SK-N-SH (cell line): ENCODE measurements at regions not wholly inside any gene's neighbourhood (a gene's known extent, or its start where the extent isn't known, plus 50 kb on each side); places are given as distances from the start of the nearest gene placed in this dataset.

Experiments used
- CTCF ChIA-PET: fragments of 300-600, 350-600 bp; formaldehyde crosslinking; extraction: SDS; loops from one replicate; lab custom pipeline; 2021; lab: Yijun Ruan, JAX
- POLR2A ChIA-PET: fragments of 350-600 bp; sonication (Branson Sonifier 250); formaldehyde crosslinking; extraction: SDS; loops from one replicate; lab custom pipeline; 2020; ENCODE audit warnings: antibody characterized with exemption, inconsistent platforms; lab: Yijun Ruan, JAX
- DNase-seq: peaks from one replicate; pipeline ENCODE4 v3.0.0; 2012
- H2AFZ ChIP-seq: fragments of 200-600 bp; sonication (generic); 2 replicates; pipeline ENCODE4 v1.8.1; 2016; ENCODE audit warnings: antibody characterized with exemption, mild to moderate bottlenecking, low read depth
- H3F3A ChIP-seq: fragments of 200-600 bp; sonication (generic); replicated peaks from 2 replicates; pipeline ENCODE3; 2016; ENCODE audit warnings: antibody characterized with exemption, mild to moderate bottlenecking; ENCODE audit not compliant: insufficient read depth
- H3K27ac ChIP-seq, 2 experiments: fragments of 200-500 bp in 1 of 2; fragments of 200-600 bp in 1 of 2; sonication (Bioruptor generic) in 1 of 2; sonication (generic), shearing (Covaris generic) in 1 of 2; 2 replicates each; pipeline versions ENCODE4 v1.5.1 to v1.6.1; 2014 to 2016; ENCODE audit warnings: low read depth in 2 of 2, inconsistent platforms in 1 of 2, low read length in 1 of 2, mild to moderate bottlenecking in 1 of 2, mixed read lengths in 1 of 2
- H3K27me3 ChIP-seq: fragments of 200-600 bp; sonication (generic), shearing (Covaris generic); 2 replicates; pipeline ENCODE4 v1.6.1; 2016; ENCODE audit warnings: mixed run types; ENCODE audit not compliant: insufficient read depth
- H3K36me3 ChIP-seq, 2 experiments: fragments of 200-500 bp in 1 of 2; fragments of 200-600 bp in 1 of 2; sonication (Bioruptor generic) in 1 of 2; sonication (generic) in 1 of 2; replicated peaks in 1 of 2; 2 replicates each; pipeline versions ENCODE3 to v1.5.1; 2014 to 2016; ENCODE audit warnings: low read length in 1 of 2, mild to moderate bottlenecking in 1 of 2; ENCODE audit not compliant: insufficient read depth in 2 of 2, control insufficient read depth in 1 of 2
- H3K4me1 ChIP-seq, 2 experiments: fragments of 200-500 bp in 1 of 2; fragments of 200-600 bp in 1 of 2; sonication (Bioruptor generic) in 1 of 2; sonication (generic), shearing (Covaris generic) in 1 of 2; 2 replicates each; pipeline versions ENCODE4 v1.5.1 to v1.6.1; 2014 to 2016; ENCODE audit warnings: low read depth in 1 of 2, low read length in 1 of 2, mixed run types in 1 of 2; ENCODE audit not compliant: insufficient read depth in 2 of 2, control insufficient read depth in 1 of 2
- H3K4me2 ChIP-seq: fragments of 200-600 bp; sonication (generic), shearing (Covaris generic); 2 replicates; pipeline ENCODE4 v1.6.1; 2017; ENCODE audit warnings: mixed run types
- H3K4me3 ChIP-seq, 2 experiments: fragments of 200-500 bp in 1 of 2; fragments of 200-600 bp in 1 of 2; sonication (Bioruptor generic) in 1 of 2; sonication (generic), shearing (Covaris generic) in 1 of 2; 2 replicates each; pipeline versions ENCODE4 v1.5.1 to v1.8.1; 2014 to 2016; ENCODE audit warnings: low read depth in 2 of 2, inconsistent platforms in 1 of 2, low read length in 1 of 2, mild to moderate bottlenecking in 1 of 2, mixed read lengths in 1 of 2, moderate library complexity in 1 of 2
- H3K79me2 ChIP-seq: fragments of 200-600 bp; sonication (generic); 2 replicates; pipeline ENCODE4 v1.8.1; 2017; ENCODE audit warnings: mild to moderate bottlenecking; ENCODE audit not compliant: insufficient read depth
- H3K9ac ChIP-seq: fragments of 200-600 bp; sonication (generic); 2 replicates; pipeline ENCODE4 v1.6.1; 2017; ENCODE audit warnings: mixed run types
- H3K9me2 ChIP-seq: fragments of 200-600 bp; sonication (generic); 2 replicates; pipeline ENCODE4 v1.6.1; 2017; ENCODE audit warnings: mixed run types
- H3K9me3 ChIP-seq: fragments of 200-600 bp; sonication (generic); 2 replicates; pipeline ENCODE4 v1.6.1; 2017; ENCODE audit warnings: mixed run types, mild to moderate bottlenecking, moderate library complexity
- H4K20me1 ChIP-seq: fragments of 200-600 bp; sonication (generic); 2 replicates; pipeline ENCODE4 v1.6.1; 2017; ENCODE audit warnings: mild to moderate bottlenecking, mixed run types; ENCODE audit not compliant: insufficient read depth
- CHD2 ChIP-seq: fragments of 150-350 bp; IDR thresholded peaks from 2 replicates; pipeline ENCODE4 v1.6.1; 2018; ENCODE audit warnings: low read length; ENCODE audit not compliant: partially characterized antibody
- CTCF ChIP-seq: fragments of 200-600 bp; sonication (generic); IDR thresholded peaks from 2 replicates; pipeline ENCODE4 v1.6.1; 2017; ENCODE audit warnings: antibody characterized with exemption, mild to moderate bottlenecking, moderate library complexity
- ELF1 ChIP-seq: IDR thresholded peaks from 2 replicates; pipeline ENCODE4 v1.4.0; 2012
- EZH2phosphoT487 ChIP-seq: fragments of 200-600 bp; sonication (generic); IDR thresholded peaks from 2 replicates; pipeline ENCODE4 v1.6.1; 2017; ENCODE audit warnings: low read depth, mixed run types, mild to moderate bottlenecking, antibody characterized with exemption, moderate library complexity, borderline replicate concordance
- FOXM1 ChIP-seq: IDR thresholded peaks from 2 replicates; pipeline ENCODE4 v1.4.0; 2012; ENCODE audit warnings: low read depth, mild to moderate bottlenecking
- GABPA ChIP-seq: IDR thresholded peaks from 2 replicates; pipeline ENCODE4 v1.4.0; 2012; ENCODE audit warnings: low read depth, mild to moderate bottlenecking
- IRF3 ChIP-seq: fragments of 150-350 bp; IDR thresholded peaks from 2 replicates; pipeline ENCODE4 v1.6.1; 2016; ENCODE audit warnings: mild to moderate bottlenecking, low read depth, low read length
- JUND ChIP-seq: IDR thresholded peaks from 2 replicates; pipeline ENCODE4 v1.4.0; 2012
- MAX ChIP-seq: IDR thresholded peaks from 2 replicates; pipeline ENCODE4 v1.4.0; 2012; ENCODE audit warnings: low read depth
- NFIC ChIP-seq: IDR thresholded peaks from 2 replicates; pipeline ENCODE4 v1.4.0; 2012; ENCODE audit warnings: borderline replicate concordance
- NRF1 ChIP-seq: IDR thresholded peaks from 2 replicates; pipeline ENCODE4 v1.6.1; 2012; ENCODE audit warnings: low read depth, mild to moderate bottlenecking, low read length
- POLR2AphosphoS5 ChIP-seq: IDR thresholded peaks from 2 replicates; pipeline ENCODE4 v1.6.1; 2012; ENCODE audit warnings: low read depth, low read length
- REST ChIP-seq: IDR thresholded peaks from 2 replicates; pipeline ENCODE4 v1.6.1; 2012; ENCODE audit warnings: mild to moderate bottlenecking, low read depth, low read length, moderate library complexity
- RFX5 ChIP-seq: IDR thresholded peaks from 2 replicates; pipeline ENCODE4 v1.6.1; 2012; ENCODE audit warnings: mild to moderate bottlenecking, improper control_type of control experiment, low read length
- RXRA ChIP-seq: IDR thresholded peaks from 2 replicates; pipeline ENCODE4 v1.4.0; 2012; ENCODE audit warnings: low read depth, mild to moderate bottlenecking, borderline replicate concordance
- SIN3A ChIP-seq: IDR thresholded peaks from 2 replicates; pipeline ENCODE4 v1.6.1; 2012; ENCODE audit warnings: low read depth, mild to moderate bottlenecking, low read length, moderate library complexity, borderline replicate concordance
- SMC3 ChIP-seq: IDR thresholded peaks from 2 replicates; pipeline ENCODE4 v1.6.1; 2012; ENCODE audit warnings: low read depth, low read length, improper control_type of control experiment
- TCF12 ChIP-seq: IDR thresholded peaks from 2 replicates; pipeline ENCODE4 v1.4.0; 2012
- TEAD4 ChIP-seq: IDR thresholded peaks from 2 replicates; pipeline ENCODE4 v1.4.0; 2012; ENCODE audit warnings: mild to moderate bottlenecking, borderline replicate concordance; ENCODE audit not compliant: insufficient read depth
- WGBS: methylation state at CpG from one replicate; pipeline ENCODE4 v1.1.6; 2017; ENCODE audit warnings: low lambda C conversion rate; 5-methylcytosine and 5-hydroxymethylcytosine counted together

GRCh38 chr16:54744998-54745397, 185.7 kb upstream of the IRX5 start:
- no peaks in the 10 kb centered on the region for H4K20me1 ChIP-seq
- H3K4me2 ChIP-seq, result no peak overlapping the region
- whole genome bisulfite sequencing, result 58% methylated on average over 6 of the region's 6 CpGs
- no peaks in the 10 kb centered on the region for H3F3A ChIP-seq
- H3K27ac ChIP-seq, result no peak overlapping the region
- no peaks in the 10 kb centered on the region for H3K9me2 ChIP-seq
- no peak overlapping the region for H3K9ac ChIP-seq
- CTCF ChIA-PET, result no interaction called here
- H3K27me3 ChIP-seq, result no peaks in the 10 kb centered on the region
- TF ChIP-seq SMC3 (no peak), EZH2phosphoT487 (no peak), CHD2 (no peak), IRF3 (no peak), GABPA (no peak), CTCF (no peak), JUND (no peak), SIN3A (no peak), FOXM1 (no peak), RXRA (no peak), POLR2AphosphoS5 (no peak)
- TF ChIP-seq, all 33 proteins: peak for 0
- no peak overlapping the region for H2AFZ ChIP-seq
- H3K9me3 ChIP-seq, result no peaks in the 10 kb centered on the region
- no peaks in the 10 kb centered on the region for H3K4me1 ChIP-seq
- no peak overlapping the region for H3K4me3 ChIP-seq
- no peaks in the 10 kb centered on the region for H3K79me2 ChIP-seq
- DNase-seq, result no peak
- H3K36me3 ChIP-seq, result no peaks in the 10 kb centered on the region
- POLR2A ChIA-PET, result no interaction called here

- H3K9me2 ChIP-seq, result no peaks in the 10 kb centered on the region
- H3K9me3 ChIP-seq, result no peaks in the 10 kb centered on the region
- H3K27me3 ChIP-seq, result no peaks in the 10 kb centered on the region
- H3K27ac ChIP-seq, result no peak overlapping the region
- no peaks in the 10 kb centered on the region for H3K79me2 ChIP-seq
- H3K4me3 ChIP-seq, result no peak overlapping the region
- no peaks in the 10 kb centered on the region for H3K36me3 ChIP-seq
- H3K4me2 ChIP-seq, result no peak overlapping the region
- no peaks in the 10 kb centered on the region for H3F3A ChIP-seq
- no peak for DNase-seq
- WGBS, result 9% methylated on average over 1 of the region's 1 CpG
- no peaks in the 10 kb centered on the region for H3K4me1 ChIP-seq
- no peaks in the 10 kb centered on the region for H4K20me1 ChIP-seq
- ChIA-PET CTCF (interaction anchor here (0.7 to 0.9 kb wide), 3 partner anchors 18 to 871 kb away, joined by 3 read pairs; no protein-coding TSS in a partner anchor), POLR2A (no interaction called here)
- H3K9ac ChIP-seq, result no peak overlapping the region
- H2AFZ ChIP-seq, result no peak overlapping the region
- TF ChIP-seq ELF1, result no peak
- TF ChIP-seq IRF3, result no peak
- no peak for TF ChIP-seq TEAD4
- TF ChIP-seq TCF12, result no peak
- TF ChIP-seq MAX, result no peak
- TF ChIP-seq REST, result no peak
- no peak for TF ChIP-seq NRF1
- no peak for TF ChIP-seq NFIC
- no peak for TF ChIP-seq GABPA
- TF ChIP-seq RFX5, result no peak
- TF ChIP-seq CTCF, result no peak
These were observed 188.2 kb upstream of the IRX5 start for GRCh38 chr16:54742436-54742835.
